ENCODE measurements at regions not wholly inside any gene's neighbourhood (a gene's known extent, or its start where the extent isn't known, plus 50 kb on each side); places are given as distances from the start of the nearest gene placed in this dataset.

DNA sequence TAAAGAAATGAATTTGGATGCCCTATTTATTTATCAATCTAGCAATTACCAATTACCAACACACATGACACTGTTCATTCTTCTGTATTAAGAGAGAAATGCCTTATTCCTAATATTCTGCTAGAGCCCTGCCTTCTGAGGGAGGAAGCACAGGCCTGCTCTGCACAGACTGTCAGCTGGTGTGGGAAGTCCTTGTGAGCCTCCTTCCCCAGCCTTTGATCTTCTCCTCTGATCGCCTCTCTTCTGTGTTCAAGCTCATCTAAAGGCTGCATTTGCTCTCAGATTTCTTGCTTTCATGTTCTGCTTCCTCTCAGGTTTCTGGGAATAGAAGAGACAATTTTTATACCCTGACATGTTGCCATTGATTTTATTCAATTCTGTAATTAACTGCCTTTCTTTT lies 290.6 kb upstream of the UMPS start:
- Histone ChIP-seq H3K27ac (ENCODE audit: low read length) (no peak overlapping the region), H3K27me3 (replicated peaks; ENCODE audit: insufficient read depth, low read length) (no peaks in the 10 kb centered on the region), H3K36me3 (replicated peaks; ENCODE audit: insufficient read depth, low read length) (no peaks in the 10 kb centered on the region), H3K4me1 (ENCODE audit: low read length) (no peaks in the 10 kb centered on the region), H2AFZ (ENCODE audit: low read length) (no peak overlapping the region), H3F3A (ENCODE audit: insufficient read depth, low read length) (no peaks in the 10 kb centered on the region), H4K20me1 (ENCODE audit: insufficient read depth, low read length) (no peaks in the 10 kb centered on the region), H3K4me2 (ENCODE audit: low read depth, low read length) (no peak overlapping the region), H3K4me3 (ENCODE audit: low read length) (no peak overlapping the region), H3K79me2 (ENCODE audit: low read length) (no peaks in the 10 kb centered on the region), H3K9me3 (replicated peaks; ENCODE audit: insufficient read depth, low read length) (no peaks in the 10 kb centered on the region), H3K9me2 (replicated peaks; ENCODE audit: insufficient read depth, low read length) (no peaks in the 10 kb centered on the region), H3K9ac (ENCODE audit: low read length) (no peak overlapping the region)
- DNase-seq, result no peak
- TF ChIP-seq CTCF (IDR thresholded peaks at IDR 0.05; ENCODE audit: low read length), result no peak

- H3K9me3 ChIP-seq (replicated peaks; ENCODE audit: insufficient read depth, low read length), result no peaks in the 10 kb centered on the region
- no peaks in the 10 kb centered on the region for H4K20me1 ChIP-seq (ENCODE audit: insufficient read depth, low read length)
- H3K79me2 ChIP-seq (ENCODE audit: low read length), result no peaks in the 10 kb centered on the region
- no peak overlapping the region for H3K9ac ChIP-seq (ENCODE audit: low read length)
- no peaks in the 10 kb centered on the region for H3F3A ChIP-seq (ENCODE audit: insufficient read depth, low read length)
- no peaks in the 10 kb centered on the region for H3K36me3 ChIP-seq (replicated peaks; ENCODE audit: insufficient read depth, low read length)
- no peaks in the 10 kb centered on the region for H3K4me1 ChIP-seq (ENCODE audit: low read length)
- TF ChIP-seq EZH2phosphoT487 (IDR thresholded peaks at IDR 0.05; ENCODE audit: low read length) (no peak), EZH2 (optimal IDR thresholded peaks at IDR 0.05; ENCODE audit: low read depth, low read length) (no peak), CTCF (IDR thresholded peaks at IDR 0.05; ENCODE audit: low read length) (no peak)
- no peaks in the 10 kb centered on the region for H3K9me2 ChIP-seq (replicated peaks; ENCODE audit: insufficient read depth, low read length)
- H3K27me3 ChIP-seq (replicated peaks; ENCODE audit: insufficient read depth, low read length), result no peaks in the 10 kb centered on the region
- H3K4me3 ChIP-seq (ENCODE audit: low read length), result no peak overlapping the region
- DNase-seq, result no peak
- no peak overlapping the region for H3K4me2 ChIP-seq (ENCODE audit: low read depth, low read length)
- H3K27ac ChIP-seq (ENCODE audit: low read length), result no peak overlapping the region
- no peak overlapping the region for H2AFZ ChIP-seq (ENCODE audit: low read length)
Observed at GRCh38 chr3:124441766-124442165, 288.5 kb upstream of the UMPS start.

GRCh38 chr3:124442463-124442862 lies 287.8 kb upstream of the UMPS start:
- H3K4me2 ChIP-seq (ENCODE audit: low read depth, low read length), result no peak overlapping the region
- H3K4me1 ChIP-seq (ENCODE audit: low read length), result no peaks in the 10 kb centered on the region
- no peaks in the 10 kb centered on the region for H4K20me1 ChIP-seq (ENCODE audit: insufficient read depth, low read length)
- H3K27ac ChIP-seq (ENCODE audit: low read length), result no peak overlapping the region
- H3K4me3 ChIP-seq (ENCODE audit: low read length), result no peak overlapping the region
- H3K9me2 ChIP-seq (replicated peaks; ENCODE audit: insufficient read depth, low read length), result no peaks in the 10 kb centered on the region
- DNase-seq, result no peak
- TF ChIP-seq EZH2phosphoT487 (IDR thresholded peaks at IDR 0.05; ENCODE audit: low read length), result no peak
- no peak for TF ChIP-seq EZH2 (optimal IDR thresholded peaks at IDR 0.05; ENCODE audit: low read depth, low read length)
- TF ChIP-seq CTCF (IDR thresholded peaks at IDR 0.05; ENCODE audit: low read length), result no peak
- H3K27me3 ChIP-seq (replicated peaks; ENCODE audit: insufficient read depth, low read length), result no peaks in the 10 kb centered on the region
- H2AFZ ChIP-seq (ENCODE audit: low read length), result no peak overlapping the region
- H3K9ac ChIP-seq (ENCODE audit: low read length), result no peak overlapping the region
- no peaks in the 10 kb centered on the region for H3K9me3 ChIP-seq (replicated peaks; ENCODE audit: insufficient read depth, low read length)
- H3F3A ChIP-seq (ENCODE audit: insufficient read depth, low read length), result no peaks in the 10 kb centered on the region
- H3K36me3 ChIP-seq (replicated peaks; ENCODE audit: insufficient read depth, low read length), result no peaks in the 10 kb centered on the region
- H3K79me2 ChIP-seq (ENCODE audit: low read length), result no peaks in the 10 kb centered on the region

- Histone ChIP-seq H3K27me3 (replicated peaks; ENCODE audit: insufficient read depth, low read length) (no peaks in the 10 kb centered on the region), H3K79me2 (ENCODE audit: low read length) (no peaks in the 10 kb centered on the region), H3F3A (ENCODE audit: insufficient read depth, low read length) (no peaks in the 10 kb centered on the region), H3K4me1 (ENCODE audit: low read length) (no peaks in the 10 kb centered on the region), H3K9ac (ENCODE audit: low read length) (no peak overlapping the region), H3K4me3 (ENCODE audit: low read length) (no peak overlapping the region), H3K36me3 (replicated peaks; ENCODE audit: insufficient read depth, low read length) (no peaks in the 10 kb centered on the region), H4K20me1 (ENCODE audit: insufficient read depth, low read length) (no peaks in the 10 kb centered on the region), H3K27ac (ENCODE audit: low read length) (no peak overlapping the region), H3K4me2 (ENCODE audit: low read depth, low read length) (no peak overlapping the region), H3K9me2 (replicated peaks; ENCODE audit: insufficient read depth, low read length) (no peaks in the 10 kb centered on the region), H3K9me3 (replicated peaks; ENCODE audit: insufficient read depth, low read length) (no peaks in the 10 kb centered on the region), H2AFZ (ENCODE audit: low read length) (no peak overlapping the region)
- DNase-seq, result no peak
- TF ChIP-seq EZH2phosphoT487 (IDR thresholded peaks at IDR 0.05; ENCODE audit: low read length), result no peak
- no peak for TF ChIP-seq CTCF (IDR thresholded peaks at IDR 0.05; ENCODE audit: low read length)
- TF ChIP-seq EZH2 (optimal IDR thresholded peaks at IDR 0.05; ENCODE audit: low read depth, low read length), result no peak
Observed at GRCh38 chr3:124443446-124443845, 286.8 kb upstream of the UMPS start.
